Keratinocyte (primary cell): ENCODE measurements at regions not wholly inside any gene's neighbourhood (a gene's known extent, or its start where the extent isn't known, plus 50 kb on each side); places are given as distances from the start of the nearest gene placed in this dataset.

Experiments used
- CTCF ChIP-seq, 3 experiments: IDR thresholded peaks in 1 of 3; conservative IDR thresholded peaks in 1 of 3; optimal IDR thresholded peaks in 1 of 3; 2 replicates in 2 of 3; 3 replicates in 1 of 3; pipeline versions ENCODE3 to v1.5.1; 2011; ENCODE audit warnings: low read length in 3 of 3, mild to moderate bottlenecking in 3 of 3, moderate library complexity in 2 of 3, control low read depth in 1 of 3, inconsistent platforms in 1 of 3; ENCODE audit not compliant: insufficient read depth in 2 of 3; ENCODE audit errors: extremely low read depth in 1 of 3
- EZH2 ChIP-seq: IDR thresholded peaks from one replicate; pipeline ENCODE4 v1.6.1; 2012; ENCODE audit warnings: inconsistent platforms, mild to moderate bottlenecking, low read length, moderate library complexity

- TF ChIP-seq CTCF (optimal IDR thresholded peaks at IDR 0.05 in 1 of 3, IDR thresholded peaks at IDR 0.05 in 1 of 3, conservative IDR thresholded peaks at IDR 0.05 in 1 of 3; ENCODE audit: extremely low read depth in 1 of 3, insufficient read depth in 2 of 3, low read length in 3 of 3) (no peak), EZH2 (no peak)
These were observed 379.1 kb downstream of the GALC start for GRCh38 chr14:87613881-87614280.
